MM.1S (cell line): ENCODE measurements at regions not wholly inside any gene's neighbourhood (a gene's known extent, or its start where the extent isn't known, plus 50 kb on each side); places are given as distances from the start of the nearest gene placed in this dataset.
A peak's percentile ranks its signal among the peaks of the same experiment; 100 is the strongest.

Experiments
- DNase-seq: peaks from one replicate; pipeline ENCODE4 v3.0.0-alpha.2; 2015
- H2AFZ ChIP-seq: fragments of 300-600 bp; sonication (generic); 2 replicates; pipeline ENCODE4 v1.6.0; 2016; ENCODE audit warnings: antibody characterized with exemption, low read length
- H3F3A ChIP-seq: fragments of 300-600 bp; sonication (generic); 2 replicates; pipeline ENCODE4 v1.6.1; 2016; ENCODE audit warnings: mild to moderate bottlenecking, antibody characterized with exemption, low read length, moderate library complexity, mixed read lengths; ENCODE audit not compliant: insufficient read depth
- H3K27ac ChIP-seq: fragments of 300-600 bp; sonication (generic); 2 replicates; pipeline ENCODE4 v1.5.1; 2016; ENCODE audit warnings: mild to moderate bottlenecking, low read length
- H3K27me3 ChIP-seq: fragments of 300-600 bp; sonication (generic); replicated peaks from 2 replicates; pipeline ENCODE4 v1.6.0; 2016; ENCODE audit warnings: low read length; ENCODE audit not compliant: insufficient read depth
- H3K36me3 ChIP-seq: fragments of 300-600 bp; sonication (generic); replicated peaks from 2 replicates; pipeline ENCODE4 v1.6.1; 2016; ENCODE audit warnings: mild to moderate bottlenecking, low read length, mixed read lengths; ENCODE audit not compliant: insufficient read depth
- H3K4me1 ChIP-seq: fragments of 300-600 bp; sonication (generic); 2 replicates; pipeline ENCODE4 v1.6.1; 2016; ENCODE audit warnings: low read length, mixed read lengths
- H3K4me2 ChIP-seq: fragments of 300-600 bp; sonication (generic); 2 replicates; pipeline ENCODE4 v1.6.0; 2016; ENCODE audit warnings: low read depth, low read length
- H3K4me3 ChIP-seq: fragments of 300-600 bp; sonication (generic); 2 replicates; pipeline ENCODE4 v1.5.1; 2016; ENCODE audit warnings: low read length, mixed read lengths
- H3K79me2 ChIP-seq: fragments of 300-600 bp; sonication (generic); 2 replicates; pipeline ENCODE4 v1.6.1; 2016; ENCODE audit warnings: mixed run types, low read length, mixed read lengths
- H3K9ac ChIP-seq: fragments of 300-600 bp; sonication (generic); 2 replicates; pipeline ENCODE4 v1.6.1; 2016; ENCODE audit warnings: low read length, mixed read lengths
- H3K9me2 ChIP-seq: fragments of 300-600 bp; sonication (generic); replicated peaks from 2 replicates; pipeline ENCODE4 v1.6.1; 2016; ENCODE audit warnings: mild to moderate bottlenecking, low read length, mixed read lengths; ENCODE audit not compliant: insufficient read depth
- H3K9me3 ChIP-seq: fragments of 300-600 bp; sonication (generic); replicated peaks from 2 replicates; pipeline ENCODE4 v1.6.1; 2016; ENCODE audit warnings: mild to moderate bottlenecking, low read length, mixed read lengths; ENCODE audit not compliant: insufficient read depth
- H4K20me1 ChIP-seq: fragments of 300-600 bp; sonication (generic); 2 replicates; pipeline ENCODE4 v1.6.1; 2016; ENCODE audit warnings: mild to moderate bottlenecking, low read length, moderate library complexity, mixed read lengths; ENCODE audit not compliant: insufficient read depth
- EZH2 ChIP-seq: fragments of 300-600 bp; sonication (generic); optimal IDR thresholded peaks from 2 replicates; pipeline ENCODE3; 2017; ENCODE audit warnings: low read depth, mild to moderate bottlenecking, antibody characterized with exemption, low read length, mixed read lengths
- EZH2phosphoT487 ChIP-seq: fragments of 300-600 bp; sonication (generic); IDR thresholded peaks from 2 replicates; pipeline ENCODE4 v1.6.1; 2018; ENCODE audit warnings: antibody characterized with exemption, low read length
- TF ChIP-seq, protein P1 (sequence below): fragments of 300-600 bp; sonication (generic); IDR thresholded peaks from 2 replicates; pipeline ENCODE4 v1.5.1; 2016; ENCODE audit warnings: antibody characterized with exemption, low read length, mixed read lengths

DNA sequence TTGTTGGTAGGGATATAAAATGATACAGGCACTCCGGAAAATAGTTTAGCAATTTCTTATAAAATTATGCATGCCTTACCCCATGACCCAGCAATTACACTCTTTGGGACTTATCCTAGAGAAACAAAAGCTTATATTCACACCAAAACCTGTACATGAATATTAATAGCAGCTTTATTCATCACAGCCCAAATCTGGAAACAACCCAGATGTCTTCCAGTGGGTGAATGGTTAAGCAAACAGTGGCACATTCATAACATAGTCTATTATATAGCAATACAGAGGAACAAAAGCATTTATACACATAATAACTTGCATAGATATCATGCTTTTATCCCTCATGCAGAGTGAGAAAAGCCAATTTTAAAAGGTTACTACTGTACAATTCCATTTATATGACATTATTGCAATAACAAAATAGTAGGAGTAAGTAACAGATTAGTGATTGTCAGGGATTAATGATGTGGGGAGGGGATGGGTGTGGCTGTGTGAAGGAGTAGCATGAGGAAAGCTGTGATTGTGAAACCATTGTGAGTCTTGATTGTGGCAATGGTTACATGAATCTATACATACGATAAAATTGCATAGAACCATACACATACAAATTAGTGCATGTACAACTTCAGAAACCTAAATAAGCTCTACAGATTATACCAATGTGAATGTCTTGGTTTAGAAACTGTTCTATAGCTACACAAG, 363.1 kb upstream of the OR4E1 start:
- H3K4me3 ChIP-seq: no peak overlapping the region

DNA sequence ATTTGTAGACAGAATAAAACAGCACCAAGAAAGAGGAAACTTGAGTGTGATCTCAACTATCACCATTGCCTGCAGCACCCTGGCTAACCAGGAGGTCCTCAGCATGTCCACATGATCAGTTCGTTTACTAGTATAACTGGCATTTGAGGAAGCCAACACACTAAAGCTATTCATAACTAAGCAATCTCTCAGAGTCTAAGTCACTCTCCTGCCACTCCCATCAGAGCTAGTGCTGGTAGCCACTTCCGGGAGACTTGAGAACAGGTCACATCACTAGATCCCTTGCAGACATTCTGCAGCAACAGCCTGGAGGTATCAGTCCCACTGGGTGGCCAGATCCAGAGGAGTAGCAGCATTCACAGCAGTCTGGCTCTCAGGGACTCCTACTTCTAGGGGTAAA, 352.9 kb upstream of the OR4E1 start:
- H3K27me3 ChIP-seq: no peaks in the 10 kb centered on the region
- H3F3A ChIP-seq: peaks cover 19% of the 10 kb centered on the region
- H3K79me2 ChIP-seq: no peaks in the 10 kb centered on the region
- peak overlapping the region; percentile 94 for H3K4me2 ChIP-seq
- peak overlapping the region; percentile 53 for H3K9ac ChIP-seq
- H3K27ac ChIP-seq: peak overlapping the region; percentile 92
- H2AFZ ChIP-seq: peak overlapping the region; percentile 69
- no peak for TF ChIP-seq EZH2
- TF ChIP-seq, protein P1, sequence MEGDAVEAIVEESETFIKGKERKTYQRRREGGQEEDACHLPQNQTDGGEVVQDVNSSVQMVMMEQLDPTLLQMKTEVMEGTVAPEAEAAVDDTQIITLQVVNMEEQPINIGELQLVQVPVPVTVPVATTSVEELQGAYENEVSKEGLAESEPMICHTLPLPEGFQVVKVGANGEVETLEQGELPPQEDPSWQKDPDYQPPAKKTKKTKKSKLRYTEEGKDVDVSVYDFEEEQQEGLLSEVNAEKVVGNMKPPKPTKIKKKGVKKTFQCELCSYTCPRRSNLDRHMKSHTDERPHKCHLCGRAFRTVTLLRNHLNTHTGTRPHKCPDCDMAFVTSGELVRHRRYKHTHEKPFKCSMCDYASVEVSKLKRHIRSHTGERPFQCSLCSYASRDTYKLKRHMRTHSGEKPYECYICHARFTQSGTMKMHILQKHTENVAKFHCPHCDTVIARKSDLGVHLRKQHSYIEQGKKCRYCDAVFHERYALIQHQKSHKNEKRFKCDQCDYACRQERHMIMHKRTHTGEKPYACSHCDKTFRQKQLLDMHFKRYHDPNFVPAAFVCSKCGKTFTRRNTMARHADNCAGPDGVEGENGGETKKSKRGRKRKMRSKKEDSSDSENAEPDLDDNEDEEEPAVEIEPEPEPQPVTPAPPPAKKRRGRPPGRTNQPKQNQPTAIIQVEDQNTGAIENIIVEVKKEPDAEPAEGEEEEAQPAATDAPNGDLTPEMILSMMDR: no peak
- TF ChIP-seq EZH2phosphoT487: no peak
- no peaks in the 10 kb centered on the region for H3K36me3 ChIP-seq
- H3K9me2 ChIP-seq: no peaks in the 10 kb centered on the region
- H3K4me3 ChIP-seq: peak overlapping the region; percentile 55
- peak; percentile 79 for DNase-seq
- no peaks in the 10 kb centered on the region for H4K20me1 ChIP-seq
- no peaks in the 10 kb centered on the region for H3K9me3 ChIP-seq
- peaks cover 18% of the 10 kb centered on the region for H3K4me1 ChIP-seq

More for the DNA sequence above, 363.1 kb upstream of the OR4E1 start:
- H3K9me2 ChIP-seq: no peaks in the 10 kb centered on the region
- H3K4me2 ChIP-seq: no peak overlapping the region
- no peak for DNase-seq
- H2AFZ ChIP-seq: no peak overlapping the region
- no peaks in the 10 kb centered on the region for H4K20me1 ChIP-seq
- no peaks in the 10 kb centered on the region for H3K9me3 ChIP-seq
- no peaks in the 10 kb centered on the region for H3K27me3 ChIP-seq
- H3K27ac ChIP-seq: no peak overlapping the region
- H3K36me3 ChIP-seq: no peaks in the 10 kb centered on the region
- H3K4me1 ChIP-seq: peaks cover 14% of the 10 kb centered on the region; the same call in 1 of the 2 replicates
- peaks cover 5% of the 10 kb centered on the region; the same call in 1 of the 2 replicates for H3F3A ChIP-seq
- H3K9ac ChIP-seq: no peak overlapping the region
- TF ChIP-seq, protein P1: no peak
- no peak for TF ChIP-seq EZH2
- no peak for TF ChIP-seq EZH2phosphoT487
- no peaks in the 10 kb centered on the region for H3K79me2 ChIP-seq

DNA sequence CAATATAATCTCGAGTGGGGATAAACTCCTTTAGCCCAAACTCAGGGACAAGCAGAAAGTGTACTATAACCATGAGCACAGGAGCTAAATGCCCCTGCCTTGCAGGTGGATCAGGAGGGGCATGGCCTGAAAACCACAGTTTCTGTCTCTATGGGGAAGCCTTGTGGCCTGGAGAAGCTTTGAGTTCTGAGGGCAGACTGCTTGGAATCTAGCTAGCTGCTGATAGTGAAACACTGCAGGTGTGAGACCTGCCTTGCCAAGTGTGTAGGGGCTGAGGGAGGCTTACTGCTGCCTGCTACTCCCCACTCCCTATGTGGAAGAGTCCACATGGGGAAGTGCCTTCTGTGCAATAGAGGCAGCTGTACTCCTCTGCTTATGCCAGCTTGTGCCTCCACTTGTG, 352.3 kb upstream of the OR4E1 start:
- Histone ChIP-seq H3K9me3 (no peaks in the 10 kb centered on the region), H4K20me1 (no peaks in the 10 kb centered on the region), H3K4me2 (peak overlapping the region; percentile 94), H3K9ac (peak overlapping the region; percentile 53; the same call in 1 of the 2 replicates), H2AFZ (peak overlapping the region; percentile 69), H3K9me2 (no peaks in the 10 kb centered on the region), H3K27ac (peak overlapping the region; percentile 92), H3K79me2 (no peaks in the 10 kb centered on the region), H3F3A (peaks cover 19% of the 10 kb centered on the region), H3K4me3 (peak overlapping the region; percentile 55), H3K4me1 (peaks cover 18% of the 10 kb centered on the region), H3K36me3 (no peaks in the 10 kb centered on the region), H3K27me3 (no peaks in the 10 kb centered on the region)
- TF ChIP-seq EZH2phosphoT487: no peak
- TF ChIP-seq, protein P1: no peak
- TF ChIP-seq EZH2: no peak
- DNase-seq: peak; percentile 74
